ENCODE measurements at regions not wholly inside any gene's neighbourhood (a gene's known extent, or its start where the extent isn't known, plus 50 kb on each side); places are given as distances from the start of the nearest gene placed in this dataset.

DNA sequence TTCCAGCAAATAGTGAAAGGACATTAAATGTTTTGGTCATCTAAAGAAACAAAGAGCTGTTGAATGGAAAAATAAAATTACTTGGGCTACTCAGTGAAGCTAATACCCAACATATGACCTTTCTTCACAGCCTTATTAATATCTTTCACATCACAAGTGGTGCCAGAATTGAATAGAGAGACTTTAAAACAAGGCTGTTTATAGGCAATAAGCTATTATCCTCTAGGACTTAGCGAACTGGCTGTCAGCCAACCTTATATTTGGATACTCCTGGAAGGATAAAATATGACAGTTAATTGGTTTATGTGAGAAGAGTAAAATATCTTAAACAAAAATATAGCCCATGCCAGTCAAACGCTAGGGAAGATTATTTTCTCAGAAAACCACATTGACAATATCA, 225.5 kb upstream of the BLID start:
- Histone ChIP-seq H3K4me3 (ENCODE audit: low read depth, low read length) (no peak overlapping the region), H2AFZ (ENCODE audit: insufficient read depth, low read length, poor library complexity) (no peak overlapping the region), H2BK120ac (ENCODE audit: insufficient read depth, low read length, poor library complexity) (no peak overlapping the region), H3K27me3 (ENCODE audit: insufficient read depth, low read length) (no peaks in the 10 kb centered on the region), H3K27ac (ENCODE audit: low read depth, low read length) (no peak overlapping the region), H3K9me3 (ENCODE audit: insufficient read depth, low read depth, low read length) (no peaks in the 10 kb centered on the region), H3K23ac (ENCODE audit: low read length) (no peak overlapping the region), H3K18ac (ENCODE audit: low read length) (no peak overlapping the region), H2AK5ac (ENCODE audit: low read length) (no peak overlapping the region), H3K14ac (ENCODE audit: low read length) (no peak overlapping the region), H3K9ac (ENCODE audit: low read length) (no peak overlapping the region), H4K8ac (ENCODE audit: low read depth, low read length) (no peak overlapping the region), H3K4ac (ENCODE audit: low read depth, low read length) (no peak overlapping the region), H3K36me3 (ENCODE audit: control insufficient read depth in 1 of 2, insufficient read depth in 2 of 2, low read length in 2 of 2) (no peaks in the 10 kb centered on the region), H3K4me1 (ENCODE audit: control insufficient read depth in 1 of 2, insufficient read depth in 2 of 2, low read length in 2 of 2) (no peaks in the 10 kb centered on the region), H3K79me1 (ENCODE audit: low read length) (no peaks in the 10 kb centered on the region), H4K91ac (ENCODE audit: low read depth, low read length) (no peak overlapping the region), H3K79me2 (ENCODE audit: control insufficient read depth, insufficient read depth, low read length, poor library complexity) (no peaks in the 10 kb centered on the region), H4K12ac (ENCODE audit: low read depth, low read length) (no peak overlapping the region), H2BK5ac (ENCODE audit: low read depth, low read length, poor library complexity) (no peak overlapping the region), H2BK12ac (ENCODE audit: low read length) (no peak overlapping the region), H3K4me2 (ENCODE audit: low read length) (no peak overlapping the region)
- no CpG with 5 or more reads among the region's 2 CpGs for WGBS (ENCODE audit: extremely low coverage, insufficient coverage, insufficient read length)
- DNase-seq: no peak

DNA sequence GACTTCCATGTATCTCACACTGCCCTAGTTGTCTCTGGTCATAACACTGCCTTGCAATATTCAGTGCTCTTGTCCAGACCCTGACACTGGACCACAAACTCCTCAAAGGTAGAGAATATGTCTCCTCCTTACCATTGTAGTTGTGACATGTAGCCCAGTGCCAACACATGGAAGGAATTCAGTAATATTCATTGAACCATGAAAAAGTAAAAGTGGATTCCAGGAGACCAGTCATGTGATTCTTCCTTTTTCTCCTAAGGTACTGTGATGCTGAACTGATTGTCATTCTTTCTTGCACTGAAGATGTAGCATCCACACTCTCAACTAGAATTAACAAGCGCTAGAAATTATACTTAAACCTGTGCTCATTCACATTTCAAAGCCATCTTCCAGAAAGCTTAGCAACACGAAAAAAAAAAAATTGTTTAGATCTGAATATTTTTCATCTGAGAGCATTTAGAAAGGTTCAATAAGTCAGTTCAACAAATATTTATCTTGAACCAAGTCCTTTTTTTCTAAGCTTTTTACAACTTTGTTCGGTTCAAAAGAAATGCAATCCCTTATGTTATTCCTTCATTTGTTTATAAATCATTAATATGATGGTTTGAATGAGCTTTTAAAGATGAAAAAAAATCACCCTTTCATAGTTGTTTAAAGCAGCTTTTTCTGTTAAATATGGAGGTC, 224.7 kb upstream of the BLID start:
- no CpG with 5 or more reads among the region's 3 CpGs for WGBS (ENCODE audit: extremely low coverage, insufficient coverage, insufficient read length)
- H3K23ac ChIP-seq (ENCODE audit: low read length): no peak overlapping the region

DNA sequence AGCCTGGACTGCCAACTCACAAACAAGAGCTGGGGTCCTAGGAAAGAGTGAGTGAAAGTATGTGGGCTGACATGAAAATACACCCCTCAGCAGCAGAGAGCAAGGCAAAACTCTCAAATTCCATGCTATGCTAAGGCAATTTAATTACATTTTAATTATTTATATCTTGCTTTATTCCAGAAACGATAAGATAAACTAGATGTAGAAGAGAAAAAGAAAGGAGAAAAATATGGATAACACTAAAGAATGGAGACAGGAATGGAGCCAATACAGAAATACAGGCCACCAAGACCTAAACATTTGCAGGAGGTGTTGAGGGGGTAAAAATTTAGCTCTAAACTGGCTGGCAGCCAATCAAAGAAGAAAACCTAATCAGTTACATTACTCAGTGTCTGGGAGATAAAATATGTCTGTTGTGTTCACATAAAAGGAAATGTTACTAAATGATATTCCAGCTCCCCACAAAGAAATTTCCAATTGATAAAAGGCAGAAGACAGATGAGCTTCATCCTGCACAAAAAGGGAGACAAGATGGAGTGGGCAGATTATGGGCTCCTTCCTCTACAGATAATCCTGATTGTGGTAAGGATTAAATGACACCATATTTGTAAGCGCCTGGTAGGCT, 223.5 kb upstream of the BLID start:
- Histone ChIP-seq H3K23ac (ENCODE audit: low read length) (no peak overlapping the region), H3K36me3 (ENCODE audit: control insufficient read depth in 1 of 2, insufficient read depth in 2 of 2, low read length in 2 of 2) (no peaks in the 10 kb centered on the region), H3K9ac (ENCODE audit: low read length) (no peak overlapping the region), H3K27ac (ENCODE audit: low read depth, low read length) (no peak overlapping the region), H2BK12ac (ENCODE audit: low read length) (no peak overlapping the region), H2AK5ac (ENCODE audit: low read length) (no peak overlapping the region), H2BK5ac (ENCODE audit: low read depth, low read length, poor library complexity) (no peak overlapping the region), H4K91ac (ENCODE audit: low read depth, low read length) (no peak overlapping the region), H2BK120ac (ENCODE audit: insufficient read depth, low read length, poor library complexity) (no peak overlapping the region), H4K12ac (ENCODE audit: low read depth, low read length) (no peak overlapping the region), H2AFZ (ENCODE audit: insufficient read depth, low read length, poor library complexity) (no peak overlapping the region), H4K8ac (ENCODE audit: low read depth, low read length) (no peak overlapping the region), H3K4me2 (ENCODE audit: low read length) (no peak overlapping the region), H3K27me3 (ENCODE audit: insufficient read depth, low read length) (no peaks in the 10 kb centered on the region), H3K9me3 (ENCODE audit: insufficient read depth, low read depth, low read length) (no peaks in the 10 kb centered on the region), H3K79me1 (ENCODE audit: low read length) (no peaks in the 10 kb centered on the region), H3K18ac (ENCODE audit: low read length) (no peak overlapping the region), H3K4me3 (ENCODE audit: low read depth, low read length) (no peak overlapping the region), H3K79me2 (ENCODE audit: control insufficient read depth, insufficient read depth, low read length, poor library complexity) (no peaks in the 10 kb centered on the region), H3K4ac (ENCODE audit: low read depth, low read length) (no peak overlapping the region), H3K14ac (ENCODE audit: low read length) (no peak overlapping the region), H3K4me1 (ENCODE audit: control insufficient read depth in 1 of 2, insufficient read depth in 2 of 2, low read length in 2 of 2) (no peaks in the 10 kb centered on the region)
- DNase-seq: no peak
- WGBS (ENCODE audit: extremely low coverage, insufficient coverage, insufficient read length): no CpG with 5 or more reads among the region's 2 CpGs

More for the DNA sequence above, 224.7 kb upstream of the BLID start:
- H3K27ac ChIP-seq (ENCODE audit: low read depth, low read length): no peak overlapping the region
- H4K12ac ChIP-seq (ENCODE audit: low read depth, low read length): no peak overlapping the region
- no peak overlapping the region for H2AK5ac ChIP-seq (ENCODE audit: low read length)
- no peak overlapping the region for H3K4ac ChIP-seq (ENCODE audit: low read depth, low read length)
- no peak overlapping the region for H3K9ac ChIP-seq (ENCODE audit: low read length)
- no peaks in the 10 kb centered on the region for H3K79me2 ChIP-seq (ENCODE audit: control insufficient read depth, insufficient read depth, low read length, poor library complexity)
- no peak overlapping the region for H2BK12ac ChIP-seq (ENCODE audit: low read length)
- no peaks in the 10 kb centered on the region for H3K79me1 ChIP-seq (ENCODE audit: low read length)
- H3K4me3 ChIP-seq (ENCODE audit: low read depth, low read length): no peak overlapping the region
- no peaks in the 10 kb centered on the region for H3K27me3 ChIP-seq (ENCODE audit: insufficient read depth, low read length)
- no peak for DNase-seq
- H4K91ac ChIP-seq (ENCODE audit: low read depth, low read length): no peak overlapping the region
- H2BK5ac ChIP-seq (ENCODE audit: low read depth, low read length, poor library complexity): no peak overlapping the region
- H3K14ac ChIP-seq (ENCODE audit: low read length): no peak overlapping the region
- H3K18ac ChIP-seq (ENCODE audit: low read length): no peak overlapping the region
- no peak overlapping the region for H3K4me2 ChIP-seq (ENCODE audit: low read length)
- no peak overlapping the region for H2BK120ac ChIP-seq (ENCODE audit: insufficient read depth, low read length, poor library complexity)
- H4K8ac ChIP-seq (ENCODE audit: low read depth, low read length): no peak overlapping the region
- H3K36me3 ChIP-seq (ENCODE audit: control insufficient read depth in 1 of 2, insufficient read depth in 2 of 2, low read length in 2 of 2): no peaks in the 10 kb centered on the region
- no peaks in the 10 kb centered on the region for H3K4me1 ChIP-seq (ENCODE audit: control insufficient read depth in 1 of 2, insufficient read depth in 2 of 2, low read length in 2 of 2)
- H2AFZ ChIP-seq (ENCODE audit: insufficient read depth, low read length, poor library complexity): no peak overlapping the region
- H3K9me3 ChIP-seq (ENCODE audit: insufficient read depth, low read depth, low read length): no peaks in the 10 kb centered on the region

DNA sequence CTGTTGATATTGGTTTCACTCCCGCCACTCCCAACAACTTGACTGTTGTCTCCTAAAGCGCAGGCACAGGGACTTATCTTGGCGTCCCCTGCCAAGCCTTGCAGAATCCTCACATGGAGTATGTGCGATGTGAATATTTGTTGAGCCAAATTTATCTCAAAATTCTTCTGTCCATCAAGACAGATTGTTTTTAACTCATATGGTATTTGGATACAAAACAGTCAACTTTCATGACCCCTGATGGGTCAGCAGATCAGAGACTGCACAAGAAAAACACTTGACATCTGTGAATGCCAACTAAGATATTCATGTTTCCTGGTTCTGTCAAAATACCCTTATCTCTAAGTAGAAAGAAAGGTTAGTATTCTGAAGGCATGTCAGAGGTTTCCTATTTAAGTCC, 221.7 kb upstream of the BLID start:
- Histone ChIP-seq H3K4me1 (ENCODE audit: control insufficient read depth in 1 of 2, insufficient read depth in 2 of 2, low read length in 2 of 2) (no peaks in the 10 kb centered on the region), H4K91ac (ENCODE audit: low read depth, low read length) (no peak overlapping the region), H2AFZ (ENCODE audit: insufficient read depth, low read length, poor library complexity) (no peak overlapping the region), H3K4ac (ENCODE audit: low read depth, low read length) (no peak overlapping the region), H3K4me2 (ENCODE audit: low read length) (no peak overlapping the region), H3K23ac (ENCODE audit: low read length) (no peak overlapping the region), H2BK12ac (ENCODE audit: low read length) (no peak overlapping the region), H4K8ac (ENCODE audit: low read depth, low read length) (no peak overlapping the region), H2BK120ac (ENCODE audit: insufficient read depth, low read length, poor library complexity) (no peak overlapping the region), H3K9me3 (ENCODE audit: insufficient read depth, low read depth, low read length) (no peaks in the 10 kb centered on the region), H3K9ac (ENCODE audit: low read length) (no peak overlapping the region), H3K14ac (ENCODE audit: low read length) (no peak overlapping the region), H3K27ac (ENCODE audit: low read depth, low read length) (no peak overlapping the region), H3K18ac (ENCODE audit: low read length) (no peak overlapping the region), H3K79me1 (ENCODE audit: low read length) (no peaks in the 10 kb centered on the region), H3K36me3 (ENCODE audit: control insufficient read depth in 1 of 2, insufficient read depth in 2 of 2, low read length in 2 of 2) (no peaks in the 10 kb centered on the region), H2BK5ac (ENCODE audit: low read depth, low read length, poor library complexity) (no peak overlapping the region), H4K12ac (ENCODE audit: low read depth, low read length) (no peak overlapping the region), H2AK5ac (ENCODE audit: low read length) (no peak overlapping the region), H3K4me3 (ENCODE audit: low read depth, low read length) (no peak overlapping the region), H3K27me3 (ENCODE audit: insufficient read depth, low read length) (no peaks in the 10 kb centered on the region), H3K79me2 (ENCODE audit: control insufficient read depth, insufficient read depth, low read length, poor library complexity) (no peaks in the 10 kb centered on the region)
- no CpG with 5 or more reads among the region's 4 CpGs for WGBS (ENCODE audit: extremely low coverage, insufficient coverage, insufficient read length)
- peak in 1 of 2 donors; percentile 27 for DNase-seq
